H1 (cell line): ENCODE measurements at regions not wholly inside any gene's neighbourhood (a gene's known extent, or its start where the extent isn't known, plus 50 kb on each side); places are given as distances from the start of the nearest gene placed in this dataset.

Experiments
- CREB1 ChIP-seq: IDR thresholded peaks from 2 replicates; pipeline ENCODE4 v1.6.1; 2012; ENCODE audit warnings: inconsistent platforms
- E2F6 ChIP-seq: IDR thresholded peaks from 2 replicates; pipeline ENCODE4 v1.6.1; 2012; ENCODE audit warnings: inconsistent platforms
- KDM5A ChIP-seq: fragments of 200-600 bp; IDR thresholded peaks from 2 replicates; pipeline ENCODE4 v1.7.1; 2012; ENCODE audit warnings: mild to moderate bottlenecking, low read length, inconsistent platforms, mixed read lengths
- PHF8 ChIP-seq: fragments of 200-600 bp; sonication (generic); conservative IDR thresholded peaks from 2 replicates; pipeline ENCODE4 v1.7.1; 2012; ENCODE audit warnings: low read depth, mild to moderate bottlenecking, inconsistent platforms, low read length, moderate library complexity
- RXRA ChIP-seq: IDR thresholded peaks from 2 replicates; pipeline ENCODE4 v1.6.1; 2011; ENCODE audit warnings: low read depth, mild to moderate bottlenecking, low read length, moderate library complexity; ENCODE audit not compliant: insufficient read depth
- SAP30 ChIP-seq: fragments of 300-600 bp; sonication (generic); IDR thresholded peaks from 2 replicates; pipeline ENCODE4 v1.7.1; 2012; ENCODE audit warnings: low read length, moderate library complexity, mild to moderate bottlenecking, inconsistent platforms; ENCODE audit not compliant: insufficient read depth, insufficient replicate concordance
- USF2 ChIP-seq: IDR thresholded peaks from 2 replicates; pipeline ENCODE4 v1.6.1; 2011; ENCODE audit warnings: low read length, improper control_type of control experiment

DNA sequence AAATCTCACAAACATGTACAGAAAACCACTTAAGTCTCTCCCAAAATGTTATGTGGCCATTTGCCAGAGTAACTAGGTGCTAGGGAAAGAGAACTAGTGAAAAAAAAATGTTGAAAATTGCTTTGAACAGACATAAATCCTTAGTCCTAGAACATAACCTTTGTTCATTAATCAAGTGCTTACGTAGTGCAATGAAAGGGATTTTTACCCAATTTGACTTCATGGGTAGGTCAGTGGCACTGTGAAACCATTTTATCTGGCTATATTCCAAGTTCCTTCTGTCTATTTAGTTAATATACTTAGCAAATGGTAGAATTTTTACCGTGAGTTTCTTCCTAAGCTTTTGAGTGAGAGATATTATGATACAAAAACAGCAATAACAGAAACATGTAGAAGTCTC is 209.4 kb downstream of the DIPK2A start (continued):
- TF ChIP-seq KDM5A (no peak), RXRA (no peak), PHF8 (no peak), USF2 (no peak), E2F6 (no peak), CREB1 (no peak), SAP30 (no peak)
